Lower lobe of right lung (tissue), 2 donors: ENCODE measurements at regions not wholly inside any gene's neighbourhood (a gene's known extent, or its start where the extent isn't known, plus 50 kb on each side); places are given as distances from the start of the nearest gene placed in this dataset.

Experiments used
- ATAC-seq, 2 donors: fragments of 200-7000 bp; cut with Tn5 transposase; one replicate each; pipeline ENCODE4 v1.9.1; 2020 to 2022; ENCODE audit warnings: mild to moderate bottlenecking in 2 of 2, moderate library complexity in 2 of 2
- DNase-seq: peaks from one replicate; pipeline ENCODE4 v3.0.0-alpha.2; 2020
- H3K27ac ChIP-seq: fragments of 200-600 bp; one replicate; pipeline ENCODE4 v1.8.0; 2022
- H3K27me3 ChIP-seq: fragments of 200-600 bp; one replicate; pipeline ENCODE4 v1.8.0; 2022; ENCODE audit warnings: low read depth
- H3K36me3 ChIP-seq: fragments of 200-600 bp; one replicate; pipeline ENCODE4 v1.8.0; 2022; ENCODE audit warnings: mild to moderate bottlenecking
- H3K4me1 ChIP-seq: fragments of 200-600 bp; one replicate; pipeline ENCODE4 v1.8.0; 2022
- H3K4me3 ChIP-seq: fragments of 200-600 bp; one replicate; pipeline ENCODE4 v1.8.0; 2022; ENCODE audit warnings: mild to moderate bottlenecking
- H3K9me3 ChIP-seq: fragments of 200-600 bp; one replicate; pipeline ENCODE4 v1.8.0; 2022
- intact Hi-C: fragments of 100-400 bp; cut with DNase I; formaldehyde crosslinking; loops from one replicate; pipeline ENCODE4 v1.11.0; 2022
- TF ChIP-seq, protein P1 (sequence below): fragments of 200-600 bp; IDR thresholded peaks from one replicate; pipeline ENCODE4 v1.8.0; 2022; ENCODE audit warnings: antibody characterized with exemption, mild to moderate bottlenecking
- donor health status: DM: no; HTN: yes; CAD: no; lungs with severe emphysema.

DNA sequence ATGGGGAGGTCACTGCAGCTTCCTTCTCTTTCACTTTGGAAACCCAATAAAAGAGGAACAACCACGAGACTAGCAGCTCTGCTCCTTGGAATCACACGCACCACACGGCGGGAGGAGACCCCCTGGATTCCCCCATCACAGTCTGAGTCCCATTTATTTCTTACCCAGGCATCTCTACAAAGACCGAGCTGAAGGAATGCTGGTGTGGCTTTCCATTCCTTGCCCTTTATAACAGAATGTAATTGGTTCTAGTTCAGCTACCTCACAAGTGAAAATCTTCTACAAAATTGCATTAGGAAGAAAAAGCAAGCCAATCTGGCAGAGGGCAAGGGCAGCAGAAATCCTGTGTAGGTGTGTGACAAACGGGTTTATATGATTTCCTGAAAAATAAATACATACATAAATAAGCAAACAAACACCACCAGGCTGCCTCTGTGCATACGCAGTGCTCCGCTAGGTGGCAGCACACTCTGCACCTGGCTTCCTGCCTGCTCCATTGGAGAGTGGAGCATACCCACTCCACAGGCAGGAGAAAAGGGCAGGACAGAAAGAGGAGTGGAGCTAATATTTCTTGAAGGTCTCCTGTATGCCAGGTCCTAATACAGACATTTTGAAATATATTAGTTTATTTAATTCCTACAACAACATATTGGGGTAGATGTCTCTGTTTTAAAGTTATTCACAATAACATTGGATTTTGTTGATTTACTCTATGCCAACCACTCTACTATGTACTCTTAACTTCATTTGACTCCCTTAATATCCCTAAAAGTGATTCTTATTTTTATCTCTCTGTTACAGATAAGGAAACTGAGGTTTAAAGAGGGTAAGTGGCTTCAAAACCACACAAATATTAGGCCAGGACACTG lies 673.1 kb downstream of the KCNA4 start:
- DNase-seq (peak; percentile 65), ATAC-seq (peak; percentile 80 to 88)
- intact Hi-C loops, result no loop called here
- H3K9me3 ChIP-seq, result no peaks in the 10 kb centered on the region
- TF ChIP-seq, protein P1, sequence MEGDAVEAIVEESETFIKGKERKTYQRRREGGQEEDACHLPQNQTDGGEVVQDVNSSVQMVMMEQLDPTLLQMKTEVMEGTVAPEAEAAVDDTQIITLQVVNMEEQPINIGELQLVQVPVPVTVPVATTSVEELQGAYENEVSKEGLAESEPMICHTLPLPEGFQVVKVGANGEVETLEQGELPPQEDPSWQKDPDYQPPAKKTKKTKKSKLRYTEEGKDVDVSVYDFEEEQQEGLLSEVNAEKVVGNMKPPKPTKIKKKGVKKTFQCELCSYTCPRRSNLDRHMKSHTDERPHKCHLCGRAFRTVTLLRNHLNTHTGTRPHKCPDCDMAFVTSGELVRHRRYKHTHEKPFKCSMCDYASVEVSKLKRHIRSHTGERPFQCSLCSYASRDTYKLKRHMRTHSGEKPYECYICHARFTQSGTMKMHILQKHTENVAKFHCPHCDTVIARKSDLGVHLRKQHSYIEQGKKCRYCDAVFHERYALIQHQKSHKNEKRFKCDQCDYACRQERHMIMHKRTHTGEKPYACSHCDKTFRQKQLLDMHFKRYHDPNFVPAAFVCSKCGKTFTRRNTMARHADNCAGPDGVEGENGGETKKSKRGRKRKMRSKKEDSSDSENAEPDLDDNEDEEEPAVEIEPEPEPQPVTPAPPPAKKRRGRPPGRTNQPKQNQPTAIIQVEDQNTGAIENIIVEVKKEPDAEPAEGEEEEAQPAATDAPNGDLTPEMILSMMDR, result peak; percentile 79
- no peak overlapping the region for H3K27ac ChIP-seq
- no peak overlapping the region for H3K4me3 ChIP-seq
- H3K4me1 ChIP-seq, result no peaks in the 10 kb centered on the region
- no peaks in the 10 kb centered on the region for H3K36me3 ChIP-seq
- no peaks in the 10 kb centered on the region for H3K27me3 ChIP-seq

DNA sequence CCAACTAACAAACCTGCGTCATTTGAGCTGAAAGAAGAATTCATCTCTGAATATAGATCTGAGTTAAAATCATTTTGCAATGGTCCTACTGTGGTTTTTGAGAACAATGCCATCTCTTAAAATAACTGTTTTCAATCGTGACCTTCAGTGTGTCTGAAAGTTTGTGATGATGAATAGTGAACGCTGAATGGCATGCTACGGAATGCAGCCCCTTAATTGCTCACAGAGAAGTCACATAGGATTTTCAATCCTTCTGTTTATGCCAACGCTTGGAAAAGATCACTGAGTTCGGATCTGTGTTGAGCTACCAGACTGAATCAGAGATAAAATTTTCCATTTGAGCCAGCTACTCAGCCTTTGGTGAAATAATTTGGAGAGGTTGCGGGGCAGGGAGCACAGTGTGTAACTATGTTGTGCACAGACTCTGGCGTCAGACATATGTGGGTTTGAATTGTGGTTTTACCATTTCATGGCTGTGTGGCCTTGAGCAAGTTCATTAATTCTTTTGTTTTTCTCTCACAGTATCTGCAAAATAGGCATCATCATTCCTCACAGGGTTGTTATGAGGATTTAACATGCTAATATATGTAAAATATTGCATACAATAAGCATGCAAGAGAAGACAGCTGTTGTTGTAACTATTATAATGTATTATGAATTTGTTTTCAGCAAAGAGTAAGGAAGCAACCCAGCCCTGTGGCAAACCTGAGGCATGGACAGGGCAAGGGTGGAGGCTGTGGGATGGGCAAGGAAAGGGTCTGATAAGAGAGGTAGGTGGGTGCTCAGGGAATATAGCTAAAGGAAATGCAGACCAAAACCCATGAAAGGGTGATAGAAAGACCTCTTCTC lies 679.9 kb downstream of the KCNA4 start:
- no peak for ATAC-seq
- no peaks in the 10 kb centered on the region for H3K27me3 ChIP-seq
- intact Hi-C loops, result no loop called here
- no peak overlapping the region for H3K4me3 ChIP-seq
- H3K27ac ChIP-seq, result no peak overlapping the region
- TF ChIP-seq, protein P1, result no peak
- no peak for DNase-seq
- no peaks in the 10 kb centered on the region for H3K4me1 ChIP-seq
- no peaks in the 10 kb centered on the region for H3K36me3 ChIP-seq
- H3K9me3 ChIP-seq, result no peaks in the 10 kb centered on the region

DNA sequence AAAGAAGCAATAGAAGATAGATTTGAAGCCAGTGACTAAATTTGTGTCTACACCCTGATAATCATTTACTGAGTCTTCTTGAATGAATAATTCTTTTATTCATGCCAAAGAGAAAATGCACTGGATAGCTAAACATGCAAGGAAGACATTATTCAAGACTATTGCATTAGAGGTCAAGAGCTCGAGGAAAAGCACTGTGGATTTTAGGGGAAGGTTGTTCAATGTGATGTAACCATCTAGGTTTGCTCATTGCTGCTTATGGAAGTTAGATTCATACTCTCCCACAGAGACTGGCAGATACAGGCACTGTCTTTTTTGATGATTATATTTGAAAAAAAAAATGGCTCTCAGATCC lies 682.1 kb downstream of the KCNA4 start:
- intact Hi-C loops, result no loop called here
- TF ChIP-seq, protein P1, result no peak
- DNase-seq (no peak), ATAC-seq (no peak)
- Histone ChIP-seq H3K36me3 (no peaks in the 10 kb centered on the region), H3K9me3 (no peaks in the 10 kb centered on the region), H3K27me3 (no peaks in the 10 kb centered on the region), H3K4me3 (no peak overlapping the region), H3K4me1 (no peaks in the 10 kb centered on the region), H3K27ac (no peak overlapping the region)

DNA sequence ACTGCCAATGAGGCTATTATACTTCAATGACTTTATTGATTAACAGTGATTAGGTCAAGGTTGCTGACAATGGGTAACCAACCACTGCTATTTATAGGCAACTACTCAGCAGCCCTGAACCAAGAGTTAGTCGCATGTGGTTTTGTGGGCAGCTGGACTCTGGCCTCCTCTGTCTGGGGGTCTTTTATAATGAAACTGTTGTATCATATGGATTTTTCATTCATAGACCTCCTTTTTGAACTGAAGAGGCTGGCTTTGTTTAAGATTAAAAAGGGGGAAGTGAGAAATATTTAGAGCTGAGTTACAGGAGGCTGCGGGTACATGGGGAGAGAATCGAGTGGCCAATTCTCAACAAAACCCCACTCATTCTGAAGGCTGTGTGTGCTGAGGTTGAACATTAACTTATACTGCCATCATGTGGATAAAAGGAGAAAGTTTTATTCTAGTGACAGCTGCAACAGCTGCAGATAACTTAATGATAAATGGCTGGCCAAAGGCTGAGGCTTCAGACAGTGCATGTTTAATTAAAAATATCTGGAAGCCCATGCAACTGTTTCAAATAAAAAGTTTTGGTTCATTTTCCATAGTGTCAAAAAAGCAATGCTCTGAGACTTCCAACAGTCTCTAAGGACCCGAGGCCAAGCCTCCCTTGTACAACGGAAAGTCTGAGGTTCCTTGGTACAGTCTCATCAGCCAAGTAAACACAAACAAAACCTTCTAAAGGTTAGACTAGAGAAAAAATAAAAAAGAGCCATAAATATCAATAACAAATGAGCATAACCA lies 682.6 kb downstream of the KCNA4 start:
- Histone ChIP-seq H3K27ac (no peak overlapping the region), H3K4me1 (no peaks in the 10 kb centered on the region), H3K27me3 (no peaks in the 10 kb centered on the region), H3K9me3 (no peaks in the 10 kb centered on the region), H3K4me3 (no peak overlapping the region), H3K36me3 (no peaks in the 10 kb centered on the region)
- intact Hi-C loops, result no loop called here
- ATAC-seq (peak in 1 of 2 donors; percentile 53), DNase-seq (no peak)
- TF ChIP-seq, protein P1, result peak; percentile 23

DNA sequence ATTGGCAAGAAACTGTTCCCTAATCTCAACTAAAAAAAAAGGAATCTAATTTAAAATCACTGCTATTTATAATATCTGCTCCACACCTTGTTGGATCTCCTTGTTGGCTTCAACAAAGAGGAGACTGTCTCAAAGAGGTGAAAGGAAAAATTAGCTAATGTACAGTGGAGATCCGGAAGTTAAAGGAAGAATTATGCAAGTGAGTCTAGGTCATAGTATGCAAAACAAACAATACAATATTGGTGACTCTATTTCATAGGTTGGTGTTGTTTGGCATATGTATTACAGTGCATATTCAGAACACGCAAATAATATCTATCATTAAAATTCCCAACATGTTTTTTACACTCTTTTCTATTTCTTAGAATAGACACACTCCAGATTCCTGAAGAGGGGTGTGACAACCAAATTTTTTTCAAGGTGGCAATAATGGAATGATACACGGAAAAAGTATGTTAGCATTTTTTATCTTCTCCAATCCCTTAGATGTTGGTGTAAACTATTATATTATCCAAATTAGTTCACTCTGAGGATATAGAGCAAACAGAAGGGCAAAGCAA lies 685.3 kb downstream of the KCNA4 start:
- no peaks in the 10 kb centered on the region for H3K27me3 ChIP-seq
- no peak overlapping the region for H3K4me3 ChIP-seq
- no peak overlapping the region for H3K27ac ChIP-seq
- no peak for DNase-seq
- H3K4me1 ChIP-seq, result no peaks in the 10 kb centered on the region
- no peaks in the 10 kb centered on the region for H3K9me3 ChIP-seq
- ATAC-seq, result no peak
- no peaks in the 10 kb centered on the region for H3K36me3 ChIP-seq
- intact Hi-C loops, result no loop called here
- TF ChIP-seq, protein P1, result no peak
